Neural cell (in vitro differentiated cells): ENCODE measurements at regions not wholly inside any gene's neighbourhood (a gene's known extent, or its start where the extent isn't known, plus 50 kb on each side); places are given as distances from the start of the nearest gene placed in this dataset.

Experiments used
- EZH2 ChIP-seq: fragments of 200-600, 300-800 bp; shearing (Covaris generic), sonication (generic); IDR thresholded peaks from 2 replicates; pipeline ENCODE4 v1.6.1; 2014; ENCODE audit warnings: antibody characterized with exemption, low read length, borderline replicate concordance, mild to moderate bottlenecking; ENCODE audit not compliant: insufficient read depth, poor library complexity, severe bottlenecking
- MXI1 ChIP-seq: fragments of 450-650 bp; conservative IDR thresholded peaks from 2 replicates; pipeline ENCODE4 v1.6.1; 2014; ENCODE audit warnings: antibody characterized with exemption, mild to moderate bottlenecking; ENCODE audit not compliant: poor library complexity, severe bottlenecking
- RAD21 ChIP-seq: fragments of 450-650 bp; conservative IDR thresholded peaks from 2 replicates; pipeline ENCODE4 v1.6.1; 2014; ENCODE audit warnings: antibody characterized with exemption, mild to moderate bottlenecking, moderate library complexity
- TF ChIP-seq, protein P1 (sequence below): fragments of 450-650 bp; IDR thresholded peaks from 2 replicates; pipeline ENCODE4 v1.5.1; 2014; ENCODE audit warnings: antibody characterized with exemption, mild to moderate bottlenecking, moderate library complexity; ENCODE audit not compliant: poor library complexity, severe bottlenecking
- TF ChIP-seq, protein P2 (sequence below): IDR thresholded peaks from 2 replicates; pipeline ENCODE4 v1.6.1; 2012; ENCODE audit warnings: borderline replicate concordance

DNA sequence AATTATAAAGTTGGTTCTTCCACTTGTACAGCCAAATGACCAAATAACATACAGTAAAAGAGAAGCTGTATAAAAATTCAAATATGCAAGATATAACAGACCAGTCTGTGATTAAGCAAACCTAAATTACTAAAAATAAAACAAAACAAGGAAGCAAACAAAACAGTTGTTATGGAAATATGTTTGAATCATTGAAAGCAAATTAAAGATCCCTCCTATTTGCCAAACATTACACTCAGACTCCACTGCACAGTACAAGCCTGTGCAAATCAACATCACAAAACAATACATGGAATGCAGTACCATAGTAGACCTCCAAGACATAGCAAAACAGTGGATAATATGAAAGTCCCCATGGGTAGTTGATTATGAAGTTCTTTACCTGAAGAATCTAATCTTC is 288.1 kb upstream of the PTGER4 start:
- TF ChIP-seq, protein P1, sequence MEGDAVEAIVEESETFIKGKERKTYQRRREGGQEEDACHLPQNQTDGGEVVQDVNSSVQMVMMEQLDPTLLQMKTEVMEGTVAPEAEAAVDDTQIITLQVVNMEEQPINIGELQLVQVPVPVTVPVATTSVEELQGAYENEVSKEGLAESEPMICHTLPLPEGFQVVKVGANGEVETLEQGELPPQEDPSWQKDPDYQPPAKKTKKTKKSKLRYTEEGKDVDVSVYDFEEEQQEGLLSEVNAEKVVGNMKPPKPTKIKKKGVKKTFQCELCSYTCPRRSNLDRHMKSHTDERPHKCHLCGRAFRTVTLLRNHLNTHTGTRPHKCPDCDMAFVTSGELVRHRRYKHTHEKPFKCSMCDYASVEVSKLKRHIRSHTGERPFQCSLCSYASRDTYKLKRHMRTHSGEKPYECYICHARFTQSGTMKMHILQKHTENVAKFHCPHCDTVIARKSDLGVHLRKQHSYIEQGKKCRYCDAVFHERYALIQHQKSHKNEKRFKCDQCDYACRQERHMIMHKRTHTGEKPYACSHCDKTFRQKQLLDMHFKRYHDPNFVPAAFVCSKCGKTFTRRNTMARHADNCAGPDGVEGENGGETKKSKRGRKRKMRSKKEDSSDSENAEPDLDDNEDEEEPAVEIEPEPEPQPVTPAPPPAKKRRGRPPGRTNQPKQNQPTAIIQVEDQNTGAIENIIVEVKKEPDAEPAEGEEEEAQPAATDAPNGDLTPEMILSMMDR, result no peak
- TF ChIP-seq EZH2, result no peak
- TF ChIP-seq MXI1, result no peak
- TF ChIP-seq RAD21, result no peak
- TF ChIP-seq, protein P2, sequence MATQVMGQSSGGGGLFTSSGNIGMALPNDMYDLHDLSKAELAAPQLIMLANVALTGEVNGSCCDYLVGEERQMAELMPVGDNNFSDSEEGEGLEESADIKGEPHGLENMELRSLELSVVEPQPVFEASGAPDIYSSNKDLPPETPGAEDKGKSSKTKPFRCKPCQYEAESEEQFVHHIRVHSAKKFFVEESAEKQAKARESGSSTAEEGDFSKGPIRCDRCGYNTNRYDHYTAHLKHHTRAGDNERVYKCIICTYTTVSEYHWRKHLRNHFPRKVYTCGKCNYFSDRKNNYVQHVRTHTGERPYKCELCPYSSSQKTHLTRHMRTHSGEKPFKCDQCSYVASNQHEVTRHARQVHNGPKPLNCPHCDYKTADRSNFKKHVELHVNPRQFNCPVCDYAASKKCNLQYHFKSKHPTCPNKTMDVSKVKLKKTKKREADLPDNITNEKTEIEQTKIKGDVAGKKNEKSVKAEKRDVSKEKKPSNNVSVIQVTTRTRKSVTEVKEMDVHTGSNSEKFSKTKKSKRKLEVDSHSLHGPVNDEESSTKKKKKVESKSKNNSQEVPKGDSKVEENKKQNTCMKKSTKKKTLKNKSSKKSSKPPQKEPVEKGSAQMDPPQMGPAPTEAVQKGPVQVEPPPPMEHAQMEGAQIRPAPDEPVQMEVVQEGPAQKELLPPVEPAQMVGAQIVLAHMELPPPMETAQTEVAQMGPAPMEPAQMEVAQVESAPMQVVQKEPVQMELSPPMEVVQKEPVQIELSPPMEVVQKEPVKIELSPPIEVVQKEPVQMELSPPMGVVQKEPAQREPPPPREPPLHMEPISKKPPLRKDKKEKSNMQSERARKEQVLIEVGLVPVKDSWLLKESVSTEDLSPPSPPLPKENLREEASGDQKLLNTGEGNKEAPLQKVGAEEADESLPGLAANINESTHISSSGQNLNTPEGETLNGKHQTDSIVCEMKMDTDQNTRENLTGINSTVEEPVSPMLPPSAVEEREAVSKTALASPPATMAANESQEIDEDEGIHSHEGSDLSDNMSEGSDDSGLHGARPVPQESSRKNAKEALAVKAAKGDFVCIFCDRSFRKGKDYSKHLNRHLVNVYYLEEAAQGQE, result no peak
